ENCODE measurements at regions not wholly inside any gene's neighbourhood (a gene's known extent, or its start where the extent isn't known, plus 50 kb on each side); places are given as distances from the start of the nearest gene placed in this dataset.

DNA sequence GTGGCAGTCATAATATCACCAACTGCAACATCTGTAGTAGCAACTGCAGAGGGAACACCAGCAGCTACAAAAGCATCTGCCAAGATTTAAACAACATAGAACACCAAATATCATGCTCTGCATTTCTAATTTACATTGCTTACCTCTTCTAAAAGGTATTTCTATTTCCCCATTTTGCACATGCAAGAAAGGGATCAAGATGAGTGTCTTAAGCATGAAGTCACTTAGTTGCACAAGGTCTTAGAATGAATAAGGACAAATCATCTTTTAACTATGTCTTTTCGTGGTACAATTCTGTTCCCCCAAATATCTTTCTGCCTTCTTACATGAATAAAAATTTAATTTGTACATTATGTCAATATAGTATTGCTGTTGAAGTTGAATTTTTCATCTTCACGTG is 1746.4 kb downstream of the EFNA5 start:
- no TSS peak for BruUV-seq (replicated peaks)
- CTCF ChIA-PET = no interaction called here
- no peak for DNase-seq (ENCODE audit: low spot score)
- TF ChIP-seq, protein P1, sequence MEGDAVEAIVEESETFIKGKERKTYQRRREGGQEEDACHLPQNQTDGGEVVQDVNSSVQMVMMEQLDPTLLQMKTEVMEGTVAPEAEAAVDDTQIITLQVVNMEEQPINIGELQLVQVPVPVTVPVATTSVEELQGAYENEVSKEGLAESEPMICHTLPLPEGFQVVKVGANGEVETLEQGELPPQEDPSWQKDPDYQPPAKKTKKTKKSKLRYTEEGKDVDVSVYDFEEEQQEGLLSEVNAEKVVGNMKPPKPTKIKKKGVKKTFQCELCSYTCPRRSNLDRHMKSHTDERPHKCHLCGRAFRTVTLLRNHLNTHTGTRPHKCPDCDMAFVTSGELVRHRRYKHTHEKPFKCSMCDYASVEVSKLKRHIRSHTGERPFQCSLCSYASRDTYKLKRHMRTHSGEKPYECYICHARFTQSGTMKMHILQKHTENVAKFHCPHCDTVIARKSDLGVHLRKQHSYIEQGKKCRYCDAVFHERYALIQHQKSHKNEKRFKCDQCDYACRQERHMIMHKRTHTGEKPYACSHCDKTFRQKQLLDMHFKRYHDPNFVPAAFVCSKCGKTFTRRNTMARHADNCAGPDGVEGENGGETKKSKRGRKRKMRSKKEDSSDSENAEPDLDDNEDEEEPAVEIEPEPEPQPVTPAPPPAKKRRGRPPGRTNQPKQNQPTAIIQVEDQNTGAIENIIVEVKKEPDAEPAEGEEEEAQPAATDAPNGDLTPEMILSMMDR (conservative IDR thresholded peaks at IDR 0.05; ENCODE audit: low read depth, low read length) = no peak
- no peak for TF ChIP-seq EZH2 (IDR thresholded peaks at IDR 0.05; ENCODE audit: borderline replicate concordance, low read depth, low read length, poor library complexity, severe bottlenecking)
- H3K27ac ChIP-seq (ENCODE audit: low read depth, low read length, poor library complexity, severe bottlenecking) = no peak overlapping the region
- POLR2A ChIA-PET (ENCODE audit: low non-redundant PET) = no interaction called here
- intact Hi-C loops (cut with micrococcal nuclease; ENCODE audit: unreplicated experiment) = no loop called here
- no peaks in the 10 kb centered on the region for H3K27me3 ChIP-seq (replicated peaks; ENCODE audit: insufficient read depth, low read depth, low read length, poor library complexity)
- H3K4me1 ChIP-seq (ENCODE audit: insufficient read depth, low read length, poor library complexity, severe bottlenecking) = no peaks in the 10 kb centered on the region
- H3K4me3 ChIP-seq (ENCODE audit: low read depth, low read length, poor library complexity, severe bottlenecking) = no peak overlapping the region
- no peaks in the 10 kb centered on the region for H3K9me3 ChIP-seq (ENCODE audit: low read depth, low read length, poor library complexity, severe bottlenecking)
- no peaks in the 10 kb centered on the region for H3K36me3 ChIP-seq (ENCODE audit: insufficient read depth, low read length, poor library complexity, severe bottlenecking)

DNA sequence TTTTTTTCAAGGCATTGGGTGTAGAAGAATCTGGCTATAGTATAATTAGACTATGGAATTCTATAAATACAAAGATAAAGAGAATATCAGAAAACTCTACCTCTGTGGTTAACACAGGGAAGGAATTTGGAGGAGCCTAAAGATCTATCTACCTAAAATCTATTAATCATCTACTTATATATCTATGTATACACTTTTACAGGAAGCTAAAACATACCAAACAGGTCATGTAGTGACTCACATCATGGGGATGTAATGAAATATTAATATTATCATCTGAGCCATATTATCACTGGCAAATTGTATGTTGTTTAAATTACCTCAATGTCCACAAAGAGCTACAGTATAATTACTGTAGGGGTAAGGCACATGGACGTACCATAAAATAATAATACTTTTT is 1748.2 kb downstream of the EFNA5 start:
- no TSS peak for BruUV-seq (replicated peaks)
- H3K9me3 ChIP-seq (ENCODE audit: low read depth, low read length, poor library complexity, severe bottlenecking) = no peaks in the 10 kb centered on the region
- no peaks in the 10 kb centered on the region for H3K36me3 ChIP-seq (ENCODE audit: insufficient read depth, low read length, poor library complexity, severe bottlenecking)
- CTCF ChIA-PET = no interaction called here
- H3K4me3 ChIP-seq (ENCODE audit: low read depth, low read length, poor library complexity, severe bottlenecking) = no peak overlapping the region
- POLR2A ChIA-PET (ENCODE audit: low non-redundant PET) = no interaction called here
- intact Hi-C loops (cut with micrococcal nuclease; ENCODE audit: unreplicated experiment) = no loop called here
- H3K27ac ChIP-seq (ENCODE audit: low read depth, low read length, poor library complexity, severe bottlenecking) = no peak overlapping the region
- H3K27me3 ChIP-seq (replicated peaks; ENCODE audit: insufficient read depth, low read depth, low read length, poor library complexity) = no peaks in the 10 kb centered on the region
- TF ChIP-seq EZH2 (IDR thresholded peaks at IDR 0.05; ENCODE audit: borderline replicate concordance, low read depth, low read length, poor library complexity, severe bottlenecking) = no peak
- TF ChIP-seq, protein P1 (conservative IDR thresholded peaks at IDR 0.05; ENCODE audit: low read depth, low read length) = no peak
- no peak for DNase-seq (ENCODE audit: low spot score)
- no peaks in the 10 kb centered on the region for H3K4me1 ChIP-seq (ENCODE audit: insufficient read depth, low read length, poor library complexity, severe bottlenecking)

DNA sequence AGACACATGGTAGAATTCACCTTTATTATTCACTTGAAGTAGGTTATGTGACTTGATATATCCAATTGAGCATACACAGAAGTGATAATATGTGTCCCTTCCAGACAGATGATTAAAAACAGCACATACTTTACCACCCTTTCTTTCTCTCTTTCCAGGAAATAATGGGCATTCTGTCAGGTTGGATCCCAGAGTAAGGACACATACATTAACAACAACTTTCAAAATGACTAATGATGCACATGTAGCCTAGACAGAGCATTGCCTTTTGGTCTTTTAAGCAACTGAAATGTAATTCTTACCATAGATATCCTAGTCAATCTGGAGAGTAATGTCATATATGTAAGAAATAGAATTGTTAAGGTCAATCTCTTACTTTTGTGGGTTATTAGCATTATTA is 1748.7 kb downstream of the EFNA5 start:
- DNase-seq (ENCODE audit: low spot score) = no peak
- H3K36me3 ChIP-seq (ENCODE audit: insufficient read depth, low read length, poor library complexity, severe bottlenecking) = no peaks in the 10 kb centered on the region
- BruUV-seq (replicated peaks) = no TSS peak
- TF ChIP-seq, protein P1 (conservative IDR thresholded peaks at IDR 0.05; ENCODE audit: low read depth, low read length) = no peak
- no peak for TF ChIP-seq EZH2 (IDR thresholded peaks at IDR 0.05; ENCODE audit: borderline replicate concordance, low read depth, low read length, poor library complexity, severe bottlenecking)
- POLR2A ChIA-PET (ENCODE audit: low non-redundant PET) = no interaction called here
- CTCF ChIA-PET = no interaction called here
- no peak overlapping the region for H3K27ac ChIP-seq (ENCODE audit: low read depth, low read length, poor library complexity, severe bottlenecking)
- H3K27me3 ChIP-seq (replicated peaks; ENCODE audit: insufficient read depth, low read depth, low read length, poor library complexity) = no peaks in the 10 kb centered on the region
- intact Hi-C loops (cut with micrococcal nuclease; ENCODE audit: unreplicated experiment) = no loop called here
- no peak overlapping the region for H3K4me3 ChIP-seq (ENCODE audit: low read depth, low read length, poor library complexity, severe bottlenecking)
- no peaks in the 10 kb centered on the region for H3K4me1 ChIP-seq (ENCODE audit: insufficient read depth, low read length, poor library complexity, severe bottlenecking)
- H3K9me3 ChIP-seq (ENCODE audit: low read depth, low read length, poor library complexity, severe bottlenecking) = no peaks in the 10 kb centered on the region

Measured in A673 (cell line).